ENCODE measurements at regions not wholly inside any gene's neighbourhood (a gene's known extent, or its start where the extent isn't known, plus 50 kb on each side); places are given as distances from the start of the nearest gene placed in this dataset.

DNA sequence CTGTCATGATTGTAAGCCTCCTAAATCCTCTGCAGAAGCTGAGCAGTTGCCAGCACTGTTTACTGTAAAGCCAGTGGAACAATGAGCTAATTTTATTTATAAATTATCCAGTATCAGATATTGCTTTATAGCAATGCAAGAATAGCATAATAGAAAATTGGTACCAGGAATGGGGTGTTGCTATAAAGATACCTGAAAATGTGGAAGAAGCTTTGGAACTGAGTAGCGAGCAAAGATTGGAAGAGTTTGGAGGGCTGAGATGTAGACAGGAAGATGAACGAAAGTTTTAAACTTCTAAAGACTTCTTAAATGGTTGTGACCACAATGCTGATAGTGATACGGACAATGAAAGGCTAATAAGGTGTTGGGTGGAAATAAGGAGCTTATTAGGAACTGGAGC, 917.4 kb upstream of the POT1 start:
- Mint-ChIP-seq H3K4me1 (ENCODE audit: low read depth, unreplicated experiment) (no peaks in the 10 kb centered on the region), H3K27ac (ENCODE audit: unreplicated experiment) (no peak overlapping the region), H3K4me3 (ENCODE audit: unreplicated experiment) (no peak overlapping the region), H3K9me3 (ENCODE audit: unreplicated experiment) (peaks cover 15% of the 10 kb centered on the region), H3K27me3 (ENCODE audit: insufficient read depth, unreplicated experiment) (no peaks in the 10 kb centered on the region), H3K36me3 (ENCODE audit: insufficient read depth, unreplicated experiment) (no peaks in the 10 kb centered on the region)
- DNase-seq = no peak
- no peaks in the 10 kb centered on the region for H3K27me3 ChIP-seq (replicated peaks; ENCODE audit: control insufficient read depth, insufficient read depth, low read length)
- ChIA-PET POLR2A (no interaction called here), CTCF (no interaction called here)
- intact Hi-C loops (cut with micrococcal nuclease; ENCODE audit: unreplicated experiment) = no loop called here
- TF ChIP-seq, protein P1, sequence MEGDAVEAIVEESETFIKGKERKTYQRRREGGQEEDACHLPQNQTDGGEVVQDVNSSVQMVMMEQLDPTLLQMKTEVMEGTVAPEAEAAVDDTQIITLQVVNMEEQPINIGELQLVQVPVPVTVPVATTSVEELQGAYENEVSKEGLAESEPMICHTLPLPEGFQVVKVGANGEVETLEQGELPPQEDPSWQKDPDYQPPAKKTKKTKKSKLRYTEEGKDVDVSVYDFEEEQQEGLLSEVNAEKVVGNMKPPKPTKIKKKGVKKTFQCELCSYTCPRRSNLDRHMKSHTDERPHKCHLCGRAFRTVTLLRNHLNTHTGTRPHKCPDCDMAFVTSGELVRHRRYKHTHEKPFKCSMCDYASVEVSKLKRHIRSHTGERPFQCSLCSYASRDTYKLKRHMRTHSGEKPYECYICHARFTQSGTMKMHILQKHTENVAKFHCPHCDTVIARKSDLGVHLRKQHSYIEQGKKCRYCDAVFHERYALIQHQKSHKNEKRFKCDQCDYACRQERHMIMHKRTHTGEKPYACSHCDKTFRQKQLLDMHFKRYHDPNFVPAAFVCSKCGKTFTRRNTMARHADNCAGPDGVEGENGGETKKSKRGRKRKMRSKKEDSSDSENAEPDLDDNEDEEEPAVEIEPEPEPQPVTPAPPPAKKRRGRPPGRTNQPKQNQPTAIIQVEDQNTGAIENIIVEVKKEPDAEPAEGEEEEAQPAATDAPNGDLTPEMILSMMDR (IDR thresholded peaks at IDR 0.05; ENCODE audit: insufficient read depth in 1 of 2, low read depth in 1 of 2, low read length in 1 of 2, severe bottlenecking in 1 of 2, unreplicated experiment in 1 of 2) = no peak
- peaks cover 4% of the 10 kb centered on the region; the same call in 1 of the 2 replicates for H3K9me3 ChIP-seq
- no peaks in the 10 kb centered on the region for H3K4me1 ChIP-seq
- no peaks in the 10 kb centered on the region for H3K36me3 ChIP-seq (ENCODE audit: control insufficient read depth, insufficient read depth, low read length)
- BruUV-seq (replicated peaks) = no TSS peak
- H3K4me3 ChIP-seq (ENCODE audit: low read depth, low read length) = no peak overlapping the region

DNA sequence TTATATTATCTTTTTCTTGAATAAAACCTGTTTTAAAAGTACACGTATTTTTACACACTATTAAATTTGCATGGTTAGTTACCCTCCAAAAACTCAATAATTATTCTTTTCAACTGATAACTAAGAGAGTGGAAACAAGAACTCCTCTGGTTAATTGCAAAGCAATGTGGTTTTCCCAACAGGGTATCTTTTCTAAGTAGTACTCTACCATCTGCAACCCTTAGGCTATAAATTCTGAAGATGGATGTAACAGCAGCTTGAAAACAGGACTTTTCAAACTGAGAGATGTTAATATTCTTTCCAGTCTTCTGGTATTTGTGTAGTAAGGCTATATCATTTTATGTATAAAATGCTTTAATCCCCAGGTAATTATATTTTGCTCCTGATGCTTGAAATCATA, 916.1 kb upstream of the POT1 start:
- no peaks in the 10 kb centered on the region for H3K4me1 Mint-ChIP-seq (ENCODE audit: low read depth, unreplicated experiment)
- H3K9me3 Mint-ChIP-seq (ENCODE audit: unreplicated experiment) = peaks cover 15% of the 10 kb centered on the region
- ChIA-PET POLR2A (no interaction called here), CTCF (no interaction called here)
- Histone ChIP-seq H3K27me3 (replicated peaks; ENCODE audit: control insufficient read depth, insufficient read depth, low read length) (no peaks in the 10 kb centered on the region), H3K36me3 (ENCODE audit: control insufficient read depth, insufficient read depth, low read length) (no peaks in the 10 kb centered on the region), H3K9me3 (peaks cover 4% of the 10 kb centered on the region; the same call in 1 of the 2 replicates), H3K4me3 (ENCODE audit: low read depth, low read length) (no peak overlapping the region), H3K4me1 (no peaks in the 10 kb centered on the region)
- H3K27ac Mint-ChIP-seq (ENCODE audit: unreplicated experiment) = no peak overlapping the region
- intact Hi-C loops (cut with micrococcal nuclease; ENCODE audit: unreplicated experiment) = no loop called here
- no peaks in the 10 kb centered on the region for H3K27me3 Mint-ChIP-seq (ENCODE audit: insufficient read depth, unreplicated experiment)
- no peaks in the 10 kb centered on the region for H3K36me3 Mint-ChIP-seq (ENCODE audit: insufficient read depth, unreplicated experiment)
- BruUV-seq (replicated peaks) = no TSS peak
- H3K4me3 Mint-ChIP-seq (ENCODE audit: unreplicated experiment) = no peak overlapping the region
- no peak for DNase-seq
- TF ChIP-seq, protein P1 (IDR thresholded peaks at IDR 0.05; ENCODE audit: insufficient read depth in 1 of 2, low read depth in 1 of 2, low read length in 1 of 2, severe bottlenecking in 1 of 2, unreplicated experiment in 1 of 2) = no peak

DNA sequence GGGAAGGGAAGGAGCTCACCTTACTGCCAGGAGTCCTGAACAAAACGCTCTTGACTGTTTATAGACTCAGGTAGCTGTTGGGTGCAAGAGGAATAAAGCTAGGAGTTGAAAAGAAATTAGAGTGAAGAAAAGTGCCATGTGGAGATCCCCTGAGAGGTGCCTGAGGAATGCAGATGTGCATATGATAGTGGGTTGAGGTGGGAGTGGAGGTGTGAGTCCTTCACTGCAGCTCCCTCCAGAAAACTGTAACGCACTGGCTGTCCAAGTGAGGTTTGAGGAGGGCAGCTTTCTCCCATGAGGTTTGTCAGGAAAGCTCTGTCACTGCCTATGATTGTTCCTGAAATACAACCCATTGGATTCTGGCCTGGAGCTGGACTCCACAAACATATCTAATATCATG, 904.8 kb upstream of the POT1 start:
- H3K4me3 Mint-ChIP-seq (ENCODE audit: unreplicated experiment) = no peak overlapping the region
- POLR2A ChIA-PET = no interaction called here
- TF ChIP-seq, protein P1 (IDR thresholded peaks at IDR 0.05; ENCODE audit: insufficient read depth in 1 of 2, low read depth in 1 of 2, low read length in 1 of 2, severe bottlenecking in 1 of 2, unreplicated experiment in 1 of 2) = no peak
- H3K4me1 Mint-ChIP-seq (ENCODE audit: low read depth, unreplicated experiment) = no peaks in the 10 kb centered on the region
- Histone ChIP-seq H3K4me1 (no peaks in the 10 kb centered on the region), H3K4me3 (ENCODE audit: low read depth, low read length) (no peak overlapping the region), H3K27me3 (replicated peaks; ENCODE audit: control insufficient read depth, insufficient read depth, low read length) (no peaks in the 10 kb centered on the region), H3K9me3 (no peaks in the 10 kb centered on the region; the same call in 1 of the 2 replicates), H3K36me3 (ENCODE audit: control insufficient read depth, insufficient read depth, low read length) (no peaks in the 10 kb centered on the region)
- BruUV-seq (replicated peaks) = no TSS peak
- H3K36me3 Mint-ChIP-seq (ENCODE audit: insufficient read depth, unreplicated experiment) = no peaks in the 10 kb centered on the region
- H3K9me3 Mint-ChIP-seq (ENCODE audit: unreplicated experiment) = peaks cover 9% of the 10 kb centered on the region
- CTCF ChIA-PET = no interaction called here
- DNase-seq = no peak
- H3K27me3 Mint-ChIP-seq (ENCODE audit: insufficient read depth, unreplicated experiment) = no peaks in the 10 kb centered on the region
- no peak overlapping the region for H3K27ac Mint-ChIP-seq (ENCODE audit: unreplicated experiment)
- intact Hi-C loops (cut with micrococcal nuclease; ENCODE audit: unreplicated experiment) = no loop called here

All from Caco-2 (cell line).